ENCODE measurements at regions not wholly inside any gene's neighbourhood (a gene's known extent, or its start where the extent isn't known, plus 50 kb on each side); places are given as distances from the start of the nearest gene placed in this dataset.
"Not testable (repeated sequence)": the region's sequence is repeated elsewhere in the genome, so short reads cannot be mapped to it uniquely, and the experiment has no call there.

DNA sequence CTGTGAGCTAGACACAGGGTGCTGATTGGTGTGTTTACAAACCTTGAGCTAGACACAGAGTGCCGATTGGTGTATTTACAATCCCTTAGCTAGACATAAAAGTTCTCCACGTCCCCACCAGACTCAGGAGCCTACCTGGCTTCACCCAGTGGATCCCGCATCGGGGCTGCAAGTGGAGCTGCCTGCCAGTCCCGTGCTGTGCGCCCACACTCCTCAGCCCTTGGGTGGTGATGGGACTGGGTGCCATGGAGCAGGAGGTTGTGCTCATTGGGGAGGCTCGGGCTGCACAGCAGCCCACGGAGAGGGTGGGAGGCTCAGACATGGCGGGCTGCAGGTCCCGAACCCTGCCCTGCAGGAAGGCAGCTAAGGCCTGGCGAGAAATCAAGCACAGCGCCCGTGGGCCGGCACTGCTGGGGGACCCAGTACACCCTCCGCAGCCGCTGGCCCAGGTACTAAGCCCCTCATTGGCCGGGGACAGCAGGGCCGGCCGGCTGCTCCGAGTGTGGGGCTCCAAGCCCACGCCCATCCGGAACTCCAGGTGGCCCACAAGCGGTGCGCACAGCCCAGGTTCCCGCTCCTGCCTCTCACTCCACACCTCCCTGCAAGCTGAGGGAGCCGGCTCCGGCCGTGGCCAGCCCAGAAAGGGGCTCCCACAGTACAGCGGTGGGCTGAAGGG, 158.6 kb downstream of the SPIN4 start:
- not testable (repeated sequence) for TF ChIP-seq POLR2AphosphoS5, POLR2A (IDR thresholded peaks at IDR 0.05; ENCODE audit: low read depth, low read length)

All from GM12892 (cell line).